Choroid plexus epithelial cell (primary cell): ENCODE measurements at regions not wholly inside any gene's neighbourhood (a gene's known extent, or its start where the extent isn't known, plus 50 kb on each side); places are given as distances from the start of the nearest gene placed in this dataset.
"Not testable (repeated sequence)": the region's sequence is repeated elsewhere in the genome, so short reads cannot be mapped to it uniquely, and the experiment has no call there.

Experiments used
- DNase-seq: peaks from one replicate; pipeline ENCODE4 v3.0.0-alpha.2; 2010; ENCODE audit warnings: low read depth
- H3K4me3 ChIP-seq: 2 replicates; pipeline ENCODE4 v1.5.1; 2011; ENCODE audit warnings: low read depth, mild to moderate bottlenecking, control low read depth, low read length, moderate library complexity
- TF ChIP-seq, protein P1 (sequence below): conservative IDR thresholded peaks from 2 replicates; pipeline ENCODE4 v1.5.1; 2011; ENCODE audit warnings: low read depth, mild to moderate bottlenecking, control low read depth, inconsistent platforms, low read length, moderate library complexity

DNA sequence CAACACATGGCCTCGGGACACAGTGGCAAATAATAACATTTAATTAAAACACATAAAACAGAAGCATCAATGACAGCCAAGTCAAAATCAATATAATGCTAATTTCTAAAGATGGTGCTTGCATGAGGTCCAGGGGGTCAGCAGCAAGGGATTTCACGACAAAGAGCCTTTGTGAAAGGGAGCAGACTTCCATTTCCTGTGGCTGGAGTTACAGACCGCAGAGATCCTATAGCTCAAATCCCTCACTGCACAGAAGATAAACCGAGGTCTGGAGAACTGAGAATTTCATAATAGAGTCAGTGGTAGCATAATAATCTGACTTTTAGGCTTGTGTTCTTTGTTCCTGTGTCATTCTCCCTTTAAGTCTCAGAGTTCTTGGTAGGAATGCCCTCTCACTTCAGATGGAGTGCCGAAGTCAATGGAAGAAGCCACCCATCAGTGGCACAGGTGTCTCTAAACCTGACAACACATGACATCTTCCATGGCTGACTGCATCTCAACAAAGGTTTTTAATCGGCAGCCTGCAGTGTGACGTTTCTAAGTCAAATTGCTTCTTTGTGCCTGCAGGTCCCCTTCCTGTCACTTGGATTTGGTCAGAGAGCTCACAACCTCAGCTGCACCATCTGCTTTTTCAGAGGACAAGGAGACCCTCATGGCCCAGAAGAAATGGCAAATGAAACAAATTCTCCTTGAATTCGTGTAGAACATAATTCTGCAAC is 67.4 kb downstream of the CARTPT start:
- TF ChIP-seq, protein P1, sequence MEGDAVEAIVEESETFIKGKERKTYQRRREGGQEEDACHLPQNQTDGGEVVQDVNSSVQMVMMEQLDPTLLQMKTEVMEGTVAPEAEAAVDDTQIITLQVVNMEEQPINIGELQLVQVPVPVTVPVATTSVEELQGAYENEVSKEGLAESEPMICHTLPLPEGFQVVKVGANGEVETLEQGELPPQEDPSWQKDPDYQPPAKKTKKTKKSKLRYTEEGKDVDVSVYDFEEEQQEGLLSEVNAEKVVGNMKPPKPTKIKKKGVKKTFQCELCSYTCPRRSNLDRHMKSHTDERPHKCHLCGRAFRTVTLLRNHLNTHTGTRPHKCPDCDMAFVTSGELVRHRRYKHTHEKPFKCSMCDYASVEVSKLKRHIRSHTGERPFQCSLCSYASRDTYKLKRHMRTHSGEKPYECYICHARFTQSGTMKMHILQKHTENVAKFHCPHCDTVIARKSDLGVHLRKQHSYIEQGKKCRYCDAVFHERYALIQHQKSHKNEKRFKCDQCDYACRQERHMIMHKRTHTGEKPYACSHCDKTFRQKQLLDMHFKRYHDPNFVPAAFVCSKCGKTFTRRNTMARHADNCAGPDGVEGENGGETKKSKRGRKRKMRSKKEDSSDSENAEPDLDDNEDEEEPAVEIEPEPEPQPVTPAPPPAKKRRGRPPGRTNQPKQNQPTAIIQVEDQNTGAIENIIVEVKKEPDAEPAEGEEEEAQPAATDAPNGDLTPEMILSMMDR: no peak
- no peak overlapping the region for H3K4me3 ChIP-seq
- DNase-seq: no peak

DNA sequence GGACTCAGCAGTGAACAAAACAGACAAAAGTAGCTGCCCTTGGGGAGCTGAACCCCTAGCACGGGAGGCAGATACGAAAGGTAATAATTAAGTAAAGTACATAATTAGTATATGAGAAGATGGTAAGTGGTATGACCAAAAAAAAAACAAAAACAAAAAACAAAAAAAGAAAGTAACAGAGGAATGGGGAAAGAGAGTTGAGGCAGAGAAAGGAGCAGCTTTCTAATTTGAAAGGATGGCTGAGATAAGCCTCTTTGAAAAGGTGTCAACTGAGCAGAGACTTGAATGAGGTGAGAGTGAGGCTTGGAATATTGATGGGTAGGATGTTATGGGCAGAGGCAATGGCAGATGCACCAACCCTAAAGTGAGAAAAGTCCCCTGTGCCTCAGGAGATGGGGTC is 69.7 kb downstream of the CARTPT start:
- TF ChIP-seq, protein P1: no peak
- H3K4me3 ChIP-seq: no peak overlapping the region
- no peak for DNase-seq

DNA sequence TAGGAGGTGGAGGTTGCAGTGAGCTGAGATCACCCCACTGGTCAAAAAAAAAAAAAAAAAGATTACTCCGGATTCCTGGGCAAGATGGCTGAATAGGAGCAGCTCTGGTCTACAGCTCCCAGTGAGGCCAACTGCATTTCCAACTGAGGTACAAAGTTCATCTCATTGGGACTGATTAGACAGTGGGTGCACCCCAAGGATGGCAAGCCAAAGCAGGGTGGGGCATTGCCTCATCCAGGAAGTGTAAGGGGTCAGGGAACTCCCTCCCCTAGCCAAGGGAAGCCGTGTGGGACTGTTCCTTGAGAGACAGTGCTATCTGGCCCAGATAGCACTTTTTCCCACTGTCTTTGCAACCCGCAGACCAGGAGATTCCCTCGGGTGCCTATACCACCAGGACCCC is 70.7 kb downstream of the CARTPT start:
- TF ChIP-seq, protein P1: no peak
- H3K4me3 ChIP-seq: no peak overlapping the region
- DNase-seq: no peak

DNA sequence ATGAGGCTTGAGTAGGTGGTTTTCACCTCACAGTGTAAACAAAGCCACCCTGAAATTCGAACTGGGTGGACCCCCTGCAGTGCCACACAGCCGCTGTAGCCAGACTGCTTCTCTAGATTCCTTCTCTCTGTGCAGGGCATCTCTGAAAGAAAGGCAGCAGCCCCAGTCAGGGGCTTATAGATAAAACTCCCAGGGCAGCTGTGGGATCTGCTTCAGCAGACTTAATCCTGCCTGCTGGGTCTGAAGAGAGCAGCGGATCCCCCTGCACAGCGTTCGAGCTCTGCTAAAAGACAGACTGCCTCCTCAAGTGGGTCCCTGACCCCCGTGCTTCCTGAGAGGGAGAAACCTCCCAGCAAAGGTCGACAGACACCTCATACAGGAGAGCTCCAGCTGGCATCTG is 71.4 kb downstream of the CARTPT start:
- no peak overlapping the region for H3K4me3 ChIP-seq
- DNase-seq: no peak
- TF ChIP-seq, protein P1: no peak

DNA sequence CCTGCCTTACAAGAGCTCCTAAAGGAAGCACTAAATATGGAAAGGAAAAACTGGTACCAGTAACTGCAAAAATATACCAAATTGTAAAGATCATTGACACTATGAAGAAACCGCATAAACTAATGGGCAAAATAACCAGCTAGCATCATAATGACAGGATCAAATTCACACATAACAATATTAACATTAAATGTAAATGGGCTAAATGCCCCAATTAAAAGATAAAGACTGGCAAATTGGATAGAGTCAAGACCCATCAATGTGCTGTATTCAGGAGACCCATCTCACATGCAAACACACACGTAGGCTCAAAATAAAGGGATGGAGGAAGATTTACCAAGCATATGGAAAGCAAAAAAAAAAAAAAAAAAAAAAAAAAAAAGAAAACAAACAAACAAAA is 73.0 kb downstream of the CARTPT start:
- DNase-seq, H3K4me3 ChIP-seq: not testable (repeated sequence)

DNA sequence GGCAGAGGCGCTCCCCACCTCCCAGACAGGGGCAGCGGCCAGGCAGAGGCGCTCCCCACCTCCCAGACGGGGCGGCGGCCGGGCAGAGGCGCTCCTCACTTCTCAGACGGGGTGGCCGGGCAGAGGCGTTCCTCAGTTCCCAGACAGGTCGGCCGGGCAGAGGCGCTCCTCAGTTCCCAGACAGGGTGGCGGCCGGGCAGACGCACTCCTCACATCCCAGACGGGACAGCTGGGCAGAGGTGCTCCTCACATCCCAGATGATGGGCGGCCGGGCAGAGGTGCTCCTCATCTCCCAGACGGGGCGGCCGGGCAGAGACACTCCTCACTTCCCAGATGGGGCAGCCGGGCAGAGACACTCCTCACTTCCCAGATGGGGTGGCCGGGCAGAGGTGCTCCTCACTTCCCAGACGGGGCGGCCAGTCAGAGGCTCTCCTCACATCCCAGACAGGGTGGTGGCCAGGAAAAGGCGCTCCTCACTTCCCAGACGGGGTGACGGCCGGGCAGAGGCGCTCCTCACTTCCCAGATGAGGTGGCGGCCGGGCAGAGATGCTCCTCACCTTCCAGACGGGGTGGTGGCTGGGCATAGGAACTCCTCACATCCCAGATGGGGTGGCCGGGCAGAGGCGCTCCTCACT is 75.1 kb downstream of the CARTPT start:
- TF ChIP-seq, protein P1: no peak

DNA sequence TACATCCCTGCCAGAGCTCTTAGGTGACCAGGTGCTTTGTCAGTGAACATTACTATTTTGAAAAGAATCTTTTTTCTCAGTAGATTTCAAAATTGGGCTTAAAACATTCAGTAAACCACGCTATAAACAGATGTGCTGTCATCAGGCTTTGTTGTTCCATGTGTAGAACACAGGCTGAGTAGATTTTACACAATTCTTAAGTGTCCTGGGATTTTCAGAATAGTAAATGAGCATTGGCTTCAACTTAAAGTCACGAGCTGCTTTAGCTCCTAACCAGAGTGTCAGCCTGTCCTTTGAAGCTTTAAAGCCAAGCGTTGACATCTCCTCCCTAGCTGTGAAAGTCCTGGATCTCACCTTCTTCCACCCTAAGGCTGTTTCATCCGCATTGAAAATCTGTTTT is 83.6 kb downstream of the CARTPT start:
- no peak overlapping the region for H3K4me3 ChIP-seq
- DNase-seq: no peak
- TF ChIP-seq, protein P1: no peak

More for the DNA sequence above, 75.1 kb downstream of the CARTPT start:
- no peak for DNase-seq
- H3K4me3 ChIP-seq: no peak overlapping the region
